CD4-positive, alpha-beta T cell treated with Interleukin-15 for 4 hours (primary cell): ENCODE measurements at regions not wholly inside any gene's neighbourhood (a gene's known extent, or its start where the extent isn't known, plus 50 kb on each side); places are given as distances from the start of the nearest gene placed in this dataset.

Source experiments
- DNase-seq: peaks from one replicate; pipeline ENCODE4 v3.0.0-alpha.2; 2020; ENCODE audit warnings: low spot score

DNA sequence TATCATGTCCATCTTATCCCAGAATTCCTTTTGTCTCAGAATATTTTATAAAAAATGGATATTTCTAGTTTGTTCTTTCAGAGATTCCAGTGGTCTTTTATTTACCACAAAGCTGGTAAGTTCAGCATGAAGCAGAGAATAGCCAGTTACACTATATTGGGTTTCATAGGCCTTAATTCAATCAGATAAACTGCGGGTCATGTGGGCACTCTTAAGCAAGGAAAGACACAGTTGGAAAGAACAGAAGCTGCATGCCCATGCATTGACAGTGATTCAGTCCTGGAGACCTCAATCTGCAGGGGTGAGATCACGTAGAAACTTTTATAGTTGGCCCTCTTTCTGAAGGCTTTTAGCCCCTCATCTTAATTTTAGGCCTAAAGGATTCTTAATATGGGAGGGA is 281.3 kb upstream of the IGFBP3 start:
- DNase-seq: no peak

DNA sequence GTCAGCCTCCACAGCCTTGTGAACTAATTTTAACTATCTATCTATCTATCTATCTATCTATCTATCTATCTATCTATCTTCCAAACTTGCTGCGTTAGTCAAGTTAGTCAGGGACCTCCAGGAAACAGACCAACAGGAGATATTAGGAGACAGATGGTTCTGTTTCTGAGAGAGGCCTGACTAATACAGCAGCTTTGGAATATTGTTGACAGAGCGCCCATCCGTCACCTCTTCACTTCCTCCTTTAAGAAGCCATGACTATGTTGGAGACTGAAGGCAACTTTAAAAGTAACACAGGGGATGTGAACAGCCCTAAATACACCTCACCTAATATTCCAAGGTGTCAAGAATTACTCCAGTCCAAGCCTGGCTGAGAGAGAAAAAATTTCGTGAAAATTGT is 280.9 kb upstream of the IGFBP3 start:
- no peak for DNase-seq

DNA sequence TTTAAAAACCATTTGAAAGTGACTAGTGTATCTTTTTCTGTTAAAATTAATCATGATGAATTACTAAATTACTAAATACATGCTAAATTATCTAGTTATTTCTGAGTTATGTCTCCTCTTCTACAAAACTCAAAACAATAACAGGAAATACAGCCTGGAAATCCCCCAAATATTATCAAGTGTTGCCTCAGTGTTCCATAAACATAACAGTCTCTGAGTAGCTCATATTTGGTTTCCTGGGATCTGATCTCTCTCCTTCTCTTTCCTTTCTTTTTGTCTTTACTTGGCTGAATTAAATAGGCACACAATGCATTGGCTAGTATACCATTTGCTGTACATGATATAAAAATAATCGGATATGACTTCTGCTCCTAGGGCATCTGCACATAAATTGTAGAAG is 277.6 kb upstream of the IGFBP3 start:
- no peak for DNase-seq

DNA sequence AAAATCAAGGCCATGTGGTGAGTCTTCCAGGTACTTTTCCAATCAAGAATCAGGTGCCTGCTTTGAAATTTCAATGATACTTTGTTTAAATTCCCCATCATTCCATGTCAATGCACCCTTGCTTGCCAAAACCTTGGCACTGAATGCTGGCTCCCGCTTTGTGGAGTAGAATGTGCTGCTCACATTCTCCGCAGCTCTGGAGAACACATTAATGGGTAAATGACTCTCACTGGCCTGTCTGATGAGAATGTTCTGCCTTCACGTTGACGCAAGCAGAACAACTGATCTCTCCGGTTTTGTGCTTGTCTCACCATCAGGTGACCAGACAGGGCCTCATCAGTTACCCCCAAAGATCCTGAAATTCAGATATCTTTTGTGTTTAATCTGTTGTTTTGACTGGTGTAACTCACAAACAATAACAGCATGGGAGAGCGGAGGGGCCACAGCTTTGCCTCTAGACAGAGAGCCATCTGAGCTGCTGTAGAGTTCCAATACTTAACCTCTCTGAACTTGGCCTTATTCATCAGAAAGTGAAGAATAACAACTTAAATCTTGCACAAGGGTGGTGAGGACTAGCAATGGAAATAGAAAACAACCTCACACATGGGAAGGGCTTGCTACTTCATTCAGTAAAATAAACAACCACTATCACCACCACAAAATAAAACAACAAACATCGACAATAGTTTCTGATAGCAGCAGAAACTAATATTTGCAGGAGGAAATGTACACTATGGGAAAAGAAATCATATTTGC is 276.9 kb upstream of the IGFBP3 start:
- no peak for DNase-seq

DNA sequence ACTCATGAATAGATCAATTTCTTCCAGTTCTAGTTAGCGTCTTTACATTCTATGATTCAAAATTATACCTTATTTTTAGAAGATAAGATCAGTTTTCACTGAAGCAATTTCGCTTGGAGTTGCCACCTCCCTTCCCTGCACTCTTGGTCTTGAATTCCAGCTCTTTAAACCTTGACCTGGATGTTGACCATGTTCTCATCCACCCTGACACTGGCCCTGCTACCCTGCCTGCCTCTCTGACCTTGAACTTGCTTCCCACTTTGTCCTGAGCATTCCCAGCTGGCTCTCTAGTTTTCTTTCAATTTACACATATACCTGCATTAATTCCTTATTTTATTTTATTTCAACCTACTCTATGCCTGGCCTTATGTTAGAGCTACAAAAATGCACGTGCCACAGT is 274.9 kb upstream of the IGFBP3 start:
- DNase-seq: no peak

DNA sequence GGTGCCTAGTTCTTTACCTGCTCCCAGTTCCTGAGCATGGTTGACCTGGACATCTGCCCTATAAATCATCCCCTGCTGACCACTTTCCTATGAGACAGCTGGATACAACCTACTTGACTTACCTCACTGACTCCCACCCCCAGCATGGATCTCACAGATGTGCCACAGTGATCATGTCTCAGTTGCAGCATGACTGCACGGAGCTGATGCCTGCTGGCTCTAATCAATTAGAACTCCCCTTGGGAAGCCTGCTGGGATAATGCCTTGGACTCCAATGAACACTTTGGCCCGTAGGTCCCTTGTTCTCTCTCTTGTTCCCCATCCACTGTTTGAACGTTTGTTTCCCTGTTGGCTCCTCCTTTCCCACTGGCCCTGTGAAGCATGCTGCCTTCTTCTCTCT is 271.2 kb upstream of the IGFBP3 start:
- no peak for DNase-seq

DNA sequence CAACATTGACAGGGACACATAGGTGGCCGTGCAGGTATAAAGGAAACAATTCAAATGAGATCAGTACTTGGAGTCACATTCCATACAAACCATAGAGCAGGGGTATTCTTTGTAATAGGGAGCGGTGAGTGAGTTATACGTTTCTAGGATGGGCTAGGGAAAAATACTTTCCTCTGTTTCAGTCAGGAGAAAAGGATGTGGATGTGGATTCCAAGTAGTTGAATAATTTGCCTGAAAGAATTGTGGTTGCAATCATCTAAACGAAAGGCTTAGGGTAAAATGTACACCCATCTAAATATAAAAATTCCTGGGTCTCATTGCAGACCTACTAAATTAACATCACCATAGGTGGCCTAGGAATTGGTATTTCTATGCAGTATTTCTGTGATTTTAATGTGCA is 270.7 kb upstream of the IGFBP3 start:
- DNase-seq: no peak

DNA sequence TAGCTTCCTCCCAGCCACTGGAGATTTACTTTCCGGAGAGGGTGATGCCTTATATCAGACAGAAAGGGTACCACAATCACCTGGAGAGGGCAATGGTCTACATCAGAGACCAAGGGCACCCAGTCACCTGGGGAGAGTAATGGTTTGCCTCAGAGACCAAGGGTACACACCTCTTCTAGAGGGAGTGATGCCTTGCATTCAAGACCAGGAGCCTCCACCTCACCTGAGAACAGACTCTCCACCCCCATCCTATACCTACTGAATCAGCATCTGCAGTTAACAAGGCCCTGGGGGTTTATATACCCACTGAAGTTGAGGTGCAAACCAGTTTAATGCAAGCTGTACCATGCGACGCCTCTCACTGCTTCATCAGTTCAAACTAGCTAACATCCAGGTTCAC is 270.2 kb upstream of the IGFBP3 start:
- DNase-seq: no peak

DNA sequence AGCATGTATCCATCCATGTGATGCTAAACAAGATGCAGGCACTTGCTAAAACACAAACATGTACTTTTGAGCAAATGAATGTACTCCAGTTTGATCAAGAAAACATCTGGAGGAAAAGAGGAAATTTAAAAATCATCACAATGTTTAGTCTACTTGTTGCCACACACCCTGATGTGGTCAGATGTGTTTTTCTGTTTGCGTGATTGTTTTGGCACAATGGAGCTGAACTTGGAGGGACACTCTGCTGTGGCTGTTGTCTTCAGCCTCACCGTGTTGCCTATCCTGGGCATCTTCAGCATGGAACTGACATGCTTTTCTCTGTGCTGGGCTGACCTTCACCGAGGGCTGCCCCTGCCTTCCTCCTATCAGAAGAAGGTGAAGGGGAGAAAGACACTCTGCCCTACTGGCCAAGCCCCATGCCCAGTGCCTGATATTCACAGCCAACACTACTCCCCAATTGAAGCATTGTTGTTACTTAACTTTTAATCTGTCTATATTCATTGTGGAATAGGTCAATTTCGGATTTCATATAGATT is 268.3 kb upstream of the IGFBP3 start:
- no peak for DNase-seq

DNA sequence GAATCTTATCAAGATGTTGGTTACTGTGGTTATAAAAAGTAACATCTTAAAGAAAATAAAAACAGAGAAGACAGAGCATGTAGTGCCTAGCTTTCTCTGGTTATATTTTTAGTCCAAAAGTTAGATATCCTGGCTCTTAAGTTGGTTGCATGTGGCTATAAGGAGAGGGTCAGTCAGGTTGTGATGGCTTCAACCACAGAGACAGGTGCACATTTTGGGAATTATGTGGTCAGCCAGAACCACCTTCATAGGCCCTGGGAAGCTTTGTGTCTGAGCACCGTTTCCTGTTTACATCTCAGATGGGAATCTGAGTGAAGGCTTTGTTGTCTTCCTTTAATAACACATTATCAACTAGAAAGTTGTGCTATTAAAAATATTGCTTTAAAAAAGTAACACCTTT is 265.1 kb upstream of the IGFBP3 start:
- DNase-seq: no peak

DNA sequence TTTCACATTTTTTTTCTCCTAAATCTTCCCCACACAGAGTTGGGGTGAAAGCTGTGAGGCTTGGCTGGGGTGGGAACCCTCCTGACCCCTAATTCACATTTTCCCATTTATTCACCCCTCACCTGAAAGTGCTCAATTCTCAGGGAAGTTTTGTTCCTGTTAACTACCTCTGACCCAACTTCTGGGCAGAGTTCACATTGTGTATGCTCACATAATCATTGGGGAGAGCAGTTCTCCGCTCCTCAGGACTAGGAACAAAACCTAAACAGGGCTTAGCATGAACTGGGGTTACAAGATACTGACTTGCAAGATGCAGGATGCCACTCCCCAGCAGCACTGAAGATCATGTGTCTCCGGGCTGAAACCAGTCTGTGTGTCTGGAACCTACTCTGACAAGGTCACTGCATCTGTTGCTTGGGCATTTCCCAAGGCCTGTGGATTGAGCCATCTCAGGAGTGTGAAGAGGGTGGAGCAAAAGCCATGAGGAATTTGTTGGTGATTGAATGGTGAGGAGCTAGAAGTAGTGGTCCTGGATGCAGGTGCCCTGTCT is 258.1 kb upstream of the IGFBP3 start:
- DNase-seq: no peak

DNA sequence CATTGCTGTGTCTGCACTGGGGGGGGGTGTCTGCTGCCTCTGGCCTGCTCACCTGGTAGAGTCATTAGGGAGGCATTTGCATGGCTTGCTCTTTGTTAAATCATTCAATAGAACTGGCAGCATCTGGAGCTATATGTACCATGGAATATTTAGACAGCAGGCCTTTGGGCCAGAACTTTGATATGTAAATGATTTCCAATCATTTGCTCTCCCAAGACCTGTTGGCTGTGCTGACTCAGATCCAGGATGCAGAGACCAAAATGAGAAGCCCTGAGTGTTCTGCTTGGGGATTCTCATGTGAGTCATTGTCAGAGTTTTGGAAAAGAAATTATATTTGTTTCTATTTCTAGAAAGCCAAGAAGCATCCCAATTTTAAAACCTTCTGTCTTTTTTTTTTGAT is 257.6 kb upstream of the IGFBP3 start:
- DNase-seq: no peak

DNA sequence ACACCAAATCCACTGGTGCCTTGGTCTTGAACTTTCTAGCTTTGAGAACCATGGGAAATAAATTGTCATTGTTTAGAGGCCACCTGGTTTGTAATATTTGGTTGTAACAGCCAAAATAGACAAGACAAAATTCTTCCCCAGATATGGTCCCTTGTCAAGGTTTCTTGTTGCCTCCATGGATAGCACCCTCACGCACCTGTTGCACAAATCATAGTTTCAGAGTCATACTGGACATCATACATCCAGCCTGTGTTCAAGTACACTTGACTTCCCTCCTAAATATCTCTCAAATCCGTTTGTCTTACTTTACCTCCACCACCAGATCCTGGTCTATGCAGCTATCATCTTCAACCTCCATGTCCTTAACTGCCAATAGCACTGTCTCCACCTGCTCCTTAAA is 256.7 kb upstream of the IGFBP3 start:
- no peak for DNase-seq

DNA sequence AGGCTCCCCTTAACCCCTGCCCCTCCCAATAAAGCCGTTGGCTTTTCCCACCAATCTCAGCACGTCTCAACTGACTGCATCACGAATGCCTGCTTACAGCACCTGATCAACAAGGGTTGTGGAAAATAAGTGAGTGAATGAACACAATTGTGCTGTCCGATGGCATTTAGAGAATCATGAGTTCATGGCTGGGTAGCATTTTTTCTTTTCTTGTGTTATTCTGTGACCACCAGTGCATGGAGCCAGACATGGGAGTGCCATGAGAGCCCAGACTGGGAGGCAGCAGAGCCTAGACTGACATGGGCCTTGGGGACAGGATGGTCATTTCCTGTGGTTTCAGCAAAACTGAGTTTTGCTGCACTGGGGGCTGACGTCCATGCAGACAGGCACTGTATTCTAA is 254.1 kb upstream of the IGFBP3 start:
- no peak for DNase-seq

DNA sequence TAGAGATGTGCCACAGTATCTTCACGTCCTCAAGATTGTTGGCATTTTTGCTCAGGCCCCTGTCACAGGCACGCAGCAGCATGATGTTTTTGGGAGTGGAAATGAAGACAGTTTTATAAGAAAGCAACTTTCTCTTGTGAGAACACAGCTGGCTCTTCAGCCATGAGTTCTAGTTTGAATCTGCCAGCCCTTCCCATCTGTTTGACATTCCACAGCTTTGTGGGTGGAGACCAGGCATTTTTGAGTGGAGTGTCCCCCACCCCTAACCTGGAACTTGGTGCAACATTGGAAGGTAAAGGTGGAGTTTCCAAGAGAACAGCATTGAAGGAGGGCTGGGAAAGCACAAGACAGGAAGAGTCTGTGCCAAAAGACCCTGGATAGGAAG is 253.1 kb upstream of the IGFBP3 start:
- no peak for DNase-seq

DNA sequence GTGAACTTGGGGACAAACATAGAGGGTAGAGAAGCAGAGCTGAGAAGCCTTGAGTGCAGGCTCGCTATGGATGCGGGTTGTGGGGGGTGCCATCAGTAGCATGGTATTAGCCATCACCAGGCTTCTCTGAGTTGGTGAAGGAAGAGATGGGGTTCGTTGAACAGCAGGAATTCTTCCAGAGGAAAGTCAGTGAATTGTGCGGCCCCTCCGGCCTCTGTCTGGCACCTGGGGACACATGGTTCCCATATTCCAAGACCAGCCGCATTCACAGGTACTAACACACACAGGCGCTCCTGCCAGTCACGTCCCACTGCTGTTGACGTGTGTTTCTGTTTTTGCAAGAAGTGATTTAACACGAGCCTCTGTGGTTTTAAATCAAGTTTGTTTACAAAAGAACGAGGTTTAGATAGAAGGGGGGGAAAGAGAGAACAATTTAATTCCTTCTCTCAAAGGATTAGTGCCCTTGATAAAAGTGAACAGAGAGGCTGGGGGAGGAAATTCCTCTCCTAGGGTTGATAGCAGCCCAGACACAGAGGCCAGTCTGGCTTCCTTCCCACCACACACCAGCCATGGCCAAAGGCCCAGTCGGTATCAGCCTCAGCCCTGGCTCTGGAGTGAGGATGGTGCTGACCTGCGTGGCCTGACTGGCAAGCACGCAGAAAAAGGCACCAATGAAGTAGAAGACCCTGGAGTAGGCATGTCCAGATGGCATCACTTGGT is 252.6 kb upstream of the IGFBP3 start:
- no peak for DNase-seq

DNA sequence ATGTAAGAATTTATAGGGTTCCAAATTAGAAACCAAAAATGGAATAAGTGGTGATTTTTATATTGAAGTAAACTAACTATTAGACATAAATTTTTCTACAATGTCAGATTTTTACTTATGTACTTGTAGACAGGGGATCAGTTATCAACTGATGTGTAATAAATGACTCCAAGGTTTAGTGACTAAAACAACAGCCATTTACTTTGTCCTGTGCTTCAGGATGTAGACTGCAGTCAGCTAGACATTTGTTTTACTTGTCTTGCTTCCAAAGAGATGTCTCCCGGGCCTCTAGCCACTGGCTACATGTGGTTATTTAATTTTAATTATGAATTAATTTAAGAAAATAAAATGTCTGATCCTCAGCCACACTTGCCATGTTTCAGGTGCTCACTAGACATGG is 249.7 kb upstream of the IGFBP3 start:
- no peak for DNase-seq

DNA sequence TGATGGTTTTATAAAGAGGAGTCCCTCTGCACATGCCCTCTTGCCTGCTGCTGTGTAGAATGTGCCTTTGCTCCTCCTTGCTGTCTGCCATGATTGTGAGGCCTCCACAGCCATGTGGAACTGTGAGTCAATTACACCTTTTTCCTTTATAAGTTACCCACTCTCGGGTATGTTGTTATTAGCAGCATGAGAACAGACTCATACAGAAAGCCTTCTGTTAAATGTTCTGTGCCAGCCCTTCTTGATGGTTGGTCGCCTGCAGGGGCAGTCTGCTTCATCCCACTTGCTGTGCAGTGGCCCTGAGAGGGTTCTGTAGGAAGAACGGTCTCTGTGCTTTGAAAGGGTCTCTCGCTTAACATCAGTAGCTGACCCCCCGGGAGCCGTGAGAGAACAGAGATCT is 248.9 kb upstream of the IGFBP3 start:
- no peak for DNase-seq

DNA sequence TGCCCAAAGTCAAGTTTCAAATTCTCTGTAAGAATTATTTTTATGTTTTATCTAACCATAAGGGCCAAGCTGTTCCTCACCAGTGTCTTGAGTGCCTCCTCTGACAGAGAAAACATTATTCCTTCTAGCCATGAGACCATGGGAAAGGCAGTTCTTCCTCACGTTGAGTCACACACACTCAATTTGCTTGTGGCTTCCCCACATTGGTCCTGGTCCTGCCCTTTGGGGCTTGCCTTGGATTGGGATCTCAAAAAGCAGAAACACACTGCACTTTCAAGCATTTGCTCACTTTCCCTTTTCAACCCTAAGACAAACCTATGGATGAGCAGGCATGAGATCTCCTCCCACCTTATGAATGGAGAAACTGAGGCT is 248.3 kb upstream of the IGFBP3 start:
- DNase-seq: no peak

DNA sequence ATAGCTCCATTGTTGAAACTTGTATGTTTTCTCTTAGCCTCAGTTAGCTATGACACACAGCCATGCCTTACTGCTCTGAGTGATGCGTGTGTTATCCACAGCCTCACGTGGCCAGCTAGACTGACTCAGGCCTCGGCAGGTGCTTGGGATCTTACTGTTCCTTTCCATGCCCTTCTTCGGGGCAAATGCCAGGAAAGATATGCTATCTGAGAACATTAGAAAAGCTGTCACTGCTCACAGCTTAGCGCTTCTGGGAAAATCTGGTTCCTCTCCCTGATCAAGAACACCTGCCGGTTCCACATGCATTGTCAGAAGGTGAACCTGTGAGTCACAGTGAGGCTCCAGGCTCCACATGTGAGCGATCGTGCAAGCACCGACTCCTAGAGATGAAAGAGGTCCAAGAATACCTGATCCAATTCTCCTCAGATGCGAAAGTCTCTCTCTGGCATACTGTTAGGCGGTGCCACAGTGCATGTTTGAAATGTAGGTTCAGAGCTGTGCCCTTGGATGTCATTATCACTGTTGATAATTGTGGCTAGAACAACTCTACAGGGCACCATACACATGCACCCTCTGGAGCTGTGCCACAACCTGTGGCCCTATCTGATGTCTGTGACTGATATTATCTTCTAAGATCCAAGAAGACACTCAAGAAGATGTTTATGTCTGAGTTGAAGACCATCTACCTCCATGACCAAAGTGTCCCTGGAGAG is 247.8 kb upstream of the IGFBP3 start:
- no peak for DNase-seq

DNA sequence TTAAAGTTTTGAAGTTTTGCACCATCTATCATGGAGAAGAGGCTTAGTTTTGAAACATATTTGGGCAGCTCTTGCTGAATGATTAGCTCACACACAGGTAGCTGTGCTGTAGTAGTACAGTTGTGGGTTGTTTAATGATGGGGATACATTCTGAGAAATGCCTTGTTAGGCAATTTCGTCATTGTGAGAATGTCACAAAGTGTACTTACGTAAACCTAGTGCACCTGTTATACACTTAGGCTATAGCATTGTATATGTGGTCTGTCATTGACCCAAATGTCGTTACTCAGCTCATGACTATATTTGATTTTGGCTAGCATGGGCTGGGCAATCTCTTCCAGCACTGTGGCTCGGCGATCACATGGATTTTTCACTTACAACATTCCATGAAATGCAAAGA is 247.2 kb upstream of the IGFBP3 start:
- no peak for DNase-seq

DNA sequence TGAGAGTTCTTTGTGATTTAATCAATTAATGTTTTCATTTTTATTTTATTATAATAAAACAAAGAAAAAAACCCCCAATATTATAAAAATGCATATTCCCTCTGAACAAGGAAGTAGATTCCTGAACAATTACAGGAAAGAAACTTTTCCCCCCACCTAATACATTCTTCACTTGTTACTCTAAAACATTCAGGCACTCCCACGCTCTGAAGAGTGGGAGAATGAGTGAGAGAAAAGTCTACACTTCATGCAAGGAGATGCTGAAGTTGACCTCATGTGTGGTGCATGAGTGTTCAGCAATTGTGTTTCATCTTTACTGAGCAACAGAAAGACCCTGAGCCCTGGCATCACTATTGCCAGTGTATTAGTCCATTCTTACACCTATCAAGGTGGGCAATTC is 244.2 kb upstream of the IGFBP3 start:
- no peak for DNase-seq

DNA sequence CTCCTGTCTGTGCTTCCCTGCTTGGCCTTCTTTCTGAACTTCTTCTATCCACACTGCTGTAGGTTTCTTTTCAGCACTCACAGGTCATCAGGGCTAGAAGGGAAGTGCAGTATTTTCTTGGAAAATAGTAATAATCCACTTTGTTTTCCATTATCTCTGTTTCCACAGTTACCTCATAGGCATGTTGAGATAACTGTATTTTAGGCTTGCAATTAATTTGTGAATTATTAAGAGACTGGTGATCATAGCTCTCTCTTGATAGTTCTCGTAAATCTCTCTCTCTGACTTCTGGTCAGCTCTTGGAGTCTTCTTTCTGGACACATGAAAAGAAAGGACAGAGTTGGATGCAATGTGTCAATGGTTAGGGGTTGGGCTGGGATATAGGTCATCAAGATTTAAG is 243.6 kb upstream of the IGFBP3 start:
- no peak for DNase-seq
